GM12878 (cell line): ENCODE measurements at regions not wholly inside any gene's neighbourhood (a gene's known extent, or its start where the extent isn't known, plus 50 kb on each side); places are given as distances from the start of the nearest gene placed in this dataset.
"Not testable (repeated sequence)": the region's sequence is repeated elsewhere in the genome, so short reads cannot be mapped to it uniquely, and the experiment has no call there.

Experiments
- BACH1 ChIP-seq: fragments of 450-650 bp; IDR thresholded peaks from 2 replicates; pipeline ENCODE4 v1.6.1; 2017; ENCODE audit warnings: mild to moderate bottlenecking, borderline replicate concordance
- FOXK2 ChIP-seq: fragments of 450-650 bp; IDR thresholded peaks from 2 replicates; pipeline ENCODE4 v1.6.1; 2017; ENCODE audit warnings: mild to moderate bottlenecking, moderate library complexity
- FOXM1 ChIP-seq: IDR thresholded peaks from 2 replicates; pipeline ENCODE4 v1.6.1; 2012; ENCODE audit warnings: low read depth, mild to moderate bottlenecking, inconsistent platforms, low read length, moderate library complexity
- HDAC2 ChIP-seq: fragments of 200-600 bp; sonication (generic); IDR thresholded peaks from 2 replicates; pipeline ENCODE4 v1.6.1; 2017
- JUND ChIP-seq: IDR thresholded peaks from 2 replicates; pipeline ENCODE4 v1.6.1; 2012; ENCODE audit warnings: low read depth, mild to moderate bottlenecking, low read length, improper control_type of control experiment, moderate library complexity
- POLR2A ChIP-seq: IDR thresholded peaks from 2 replicates; pipeline ENCODE4 v1.6.1; 2011; ENCODE audit warnings: low read depth, mild to moderate bottlenecking, low read length
- POLR2AphosphoS5 ChIP-seq: IDR thresholded peaks from 2 replicates; pipeline ENCODE4 v1.6.1; 2011; ENCODE audit warnings: mild to moderate bottlenecking, low read length, inconsistent platforms
- RAD21 ChIP-seq: IDR thresholded peaks from 2 replicates; pipeline ENCODE4 v1.6.1; 2011; ENCODE audit warnings: mild to moderate bottlenecking, low read depth, low read length, moderate library complexity; ENCODE audit not compliant: insufficient read depth
- SP1 ChIP-seq: IDR thresholded peaks from one replicate; pipeline ENCODE4 v1.6.1; 2011; ENCODE audit warnings: low read depth, low read length
- SREBF1 ChIP-seq: IDR thresholded peaks from 2 replicates; pipeline ENCODE4 v1.6.1; 2012; ENCODE audit warnings: mild to moderate bottlenecking, low read length
- TAF1 ChIP-seq: IDR thresholded peaks from 2 replicates; pipeline ENCODE4 v1.6.1; 2011; ENCODE audit warnings: mild to moderate bottlenecking, low read depth, low read length, borderline replicate concordance
- TF ChIP-seq, protein P1 (sequence below), 3 experiments: IDR thresholded peaks in 2 of 3; conservative IDR thresholded peaks in 1 of 3; 2 replicates each; pipeline ENCODE4 v1.5.1; 2011; ENCODE audit warnings: low read depth in 3 of 3, low read length in 3 of 3, mild to moderate bottlenecking in 3 of 3, control low read depth in 2 of 3, moderate library complexity in 2 of 3, inconsistent platforms in 1 of 3, mixed read lengths in 1 of 3; ENCODE audit not compliant: control insufficient read depth in 2 of 3, insufficient read depth in 1 of 3; ENCODE audit errors: extremely low read depth in 1 of 3
- TF ChIP-seq, protein P2 (sequence below): IDR thresholded peaks from 2 replicates; pipeline ENCODE4 v1.6.1; 2012; ENCODE audit warnings: low read depth, low read length, improper control_type of control experiment
- TF ChIP-seq, protein P3 (sequence below): IDR thresholded peaks from 2 replicates; pipeline ENCODE4 v1.6.1; 2012; ENCODE audit warnings: mild to moderate bottlenecking, low read depth, low read length

DNA sequence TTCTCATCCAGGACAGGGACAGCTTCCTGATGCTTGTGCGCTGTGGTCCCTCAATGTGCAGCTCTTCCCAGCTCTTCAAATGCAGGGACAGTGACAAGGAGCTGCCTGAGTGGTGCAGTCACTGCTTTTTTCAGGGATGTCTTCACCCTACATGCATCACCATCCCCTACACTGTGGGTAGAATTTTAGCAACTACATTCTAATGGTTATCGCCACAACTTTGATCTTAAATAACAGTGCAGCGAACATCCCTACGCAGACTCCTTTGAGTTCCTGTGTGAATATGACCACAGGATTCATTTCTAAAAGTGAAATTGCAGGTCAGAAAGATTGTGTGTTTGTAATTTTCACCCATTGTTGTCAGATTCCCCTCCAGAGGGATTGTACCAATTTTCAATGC, 90.9 kb downstream of the GGTLC2 start:
- TF ChIP-seq POLR2AphosphoS5, FOXM1, FOXK2, TAF1, JUND, HDAC2, SREBF1, BACH1, RAD21, POLR2A, SP1: not testable (repeated sequence)
- TF ChIP-seq, protein P1, sequence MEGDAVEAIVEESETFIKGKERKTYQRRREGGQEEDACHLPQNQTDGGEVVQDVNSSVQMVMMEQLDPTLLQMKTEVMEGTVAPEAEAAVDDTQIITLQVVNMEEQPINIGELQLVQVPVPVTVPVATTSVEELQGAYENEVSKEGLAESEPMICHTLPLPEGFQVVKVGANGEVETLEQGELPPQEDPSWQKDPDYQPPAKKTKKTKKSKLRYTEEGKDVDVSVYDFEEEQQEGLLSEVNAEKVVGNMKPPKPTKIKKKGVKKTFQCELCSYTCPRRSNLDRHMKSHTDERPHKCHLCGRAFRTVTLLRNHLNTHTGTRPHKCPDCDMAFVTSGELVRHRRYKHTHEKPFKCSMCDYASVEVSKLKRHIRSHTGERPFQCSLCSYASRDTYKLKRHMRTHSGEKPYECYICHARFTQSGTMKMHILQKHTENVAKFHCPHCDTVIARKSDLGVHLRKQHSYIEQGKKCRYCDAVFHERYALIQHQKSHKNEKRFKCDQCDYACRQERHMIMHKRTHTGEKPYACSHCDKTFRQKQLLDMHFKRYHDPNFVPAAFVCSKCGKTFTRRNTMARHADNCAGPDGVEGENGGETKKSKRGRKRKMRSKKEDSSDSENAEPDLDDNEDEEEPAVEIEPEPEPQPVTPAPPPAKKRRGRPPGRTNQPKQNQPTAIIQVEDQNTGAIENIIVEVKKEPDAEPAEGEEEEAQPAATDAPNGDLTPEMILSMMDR (IDR thresholded peaks at IDR 0.05 in 2 of 3, conservative IDR thresholded peaks at IDR 0.05 in 1 of 3; ENCODE audit: control insufficient read depth in 2 of 3, extremely low read depth in 1 of 3, insufficient read depth in 1 of 3, low read depth in 3 of 3, low read length in 3 of 3), result not testable (repeated sequence)
- TF ChIP-seq, protein P2, sequence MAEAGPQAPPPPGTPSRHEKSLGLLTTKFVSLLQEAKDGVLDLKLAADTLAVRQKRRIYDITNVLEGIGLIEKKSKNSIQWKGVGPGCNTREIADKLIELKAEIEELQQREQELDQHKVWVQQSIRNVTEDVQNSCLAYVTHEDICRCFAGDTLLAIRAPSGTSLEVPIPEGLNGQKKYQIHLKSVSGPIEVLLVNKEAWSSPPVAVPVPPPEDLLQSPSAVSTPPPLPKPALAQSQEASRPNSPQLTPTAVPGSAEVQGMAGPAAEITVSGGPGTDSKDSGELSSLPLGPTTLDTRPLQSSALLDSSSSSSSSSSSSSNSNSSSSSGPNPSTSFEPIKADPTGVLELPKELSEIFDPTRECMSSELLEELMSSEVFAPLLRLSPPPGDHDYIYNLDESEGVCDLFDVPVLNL, result not testable (repeated sequence)
- TF ChIP-seq, protein P3, sequence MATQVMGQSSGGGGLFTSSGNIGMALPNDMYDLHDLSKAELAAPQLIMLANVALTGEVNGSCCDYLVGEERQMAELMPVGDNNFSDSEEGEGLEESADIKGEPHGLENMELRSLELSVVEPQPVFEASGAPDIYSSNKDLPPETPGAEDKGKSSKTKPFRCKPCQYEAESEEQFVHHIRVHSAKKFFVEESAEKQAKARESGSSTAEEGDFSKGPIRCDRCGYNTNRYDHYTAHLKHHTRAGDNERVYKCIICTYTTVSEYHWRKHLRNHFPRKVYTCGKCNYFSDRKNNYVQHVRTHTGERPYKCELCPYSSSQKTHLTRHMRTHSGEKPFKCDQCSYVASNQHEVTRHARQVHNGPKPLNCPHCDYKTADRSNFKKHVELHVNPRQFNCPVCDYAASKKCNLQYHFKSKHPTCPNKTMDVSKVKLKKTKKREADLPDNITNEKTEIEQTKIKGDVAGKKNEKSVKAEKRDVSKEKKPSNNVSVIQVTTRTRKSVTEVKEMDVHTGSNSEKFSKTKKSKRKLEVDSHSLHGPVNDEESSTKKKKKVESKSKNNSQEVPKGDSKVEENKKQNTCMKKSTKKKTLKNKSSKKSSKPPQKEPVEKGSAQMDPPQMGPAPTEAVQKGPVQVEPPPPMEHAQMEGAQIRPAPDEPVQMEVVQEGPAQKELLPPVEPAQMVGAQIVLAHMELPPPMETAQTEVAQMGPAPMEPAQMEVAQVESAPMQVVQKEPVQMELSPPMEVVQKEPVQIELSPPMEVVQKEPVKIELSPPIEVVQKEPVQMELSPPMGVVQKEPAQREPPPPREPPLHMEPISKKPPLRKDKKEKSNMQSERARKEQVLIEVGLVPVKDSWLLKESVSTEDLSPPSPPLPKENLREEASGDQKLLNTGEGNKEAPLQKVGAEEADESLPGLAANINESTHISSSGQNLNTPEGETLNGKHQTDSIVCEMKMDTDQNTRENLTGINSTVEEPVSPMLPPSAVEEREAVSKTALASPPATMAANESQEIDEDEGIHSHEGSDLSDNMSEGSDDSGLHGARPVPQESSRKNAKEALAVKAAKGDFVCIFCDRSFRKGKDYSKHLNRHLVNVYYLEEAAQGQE, result not testable (repeated sequence)
